ENCODE measurements at regions not wholly inside any gene's neighbourhood (a gene's known extent, or its start where the extent isn't known, plus 50 kb on each side); places are given as distances from the start of the nearest gene placed in this dataset.

DNA sequence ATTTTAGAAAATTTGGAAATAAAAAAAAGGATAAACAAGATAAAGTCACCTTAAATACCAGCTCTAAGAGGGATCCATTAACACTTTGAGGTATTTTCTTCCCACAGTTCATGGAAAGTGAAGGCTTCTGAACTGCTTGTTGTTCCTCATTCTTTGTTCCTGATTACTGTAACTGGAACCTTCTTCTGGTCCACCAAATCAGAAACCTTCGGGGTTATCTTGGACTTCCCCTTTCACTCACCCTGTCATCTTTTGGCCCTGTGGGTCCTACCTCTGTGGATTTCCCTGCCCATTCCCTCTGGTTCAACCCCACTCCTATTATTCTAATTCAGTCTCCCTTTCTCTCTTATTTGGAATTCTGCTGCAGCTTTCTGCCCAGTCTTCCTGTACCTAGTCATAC, 116.5 kb upstream of the PRPS1L1 start:
- ChIA-PET CTCF (interaction anchor here (1.2 kb wide), 1 partner anchor 374 kb away, joined by 4 read pairs; no protein-coding TSS in a partner anchor), POLR2A (no interaction called here)
- no peak overlapping the region for H3K27ac ChIP-seq (ENCODE audit: insufficient read depth, low read depth, low read length)
- H3K4me2 ChIP-seq (ENCODE audit: insufficient read depth, low read length): no peak overlapping the region
- H2AFZ ChIP-seq (ENCODE audit: low read depth, low read length): no peak overlapping the region
- no peaks in the 10 kb centered on the region for H3K9me1 ChIP-seq (replicated peaks; ENCODE audit: control insufficient read depth, extremely low read depth, insufficient read depth, low read length)
- no TSS peak for BruUV-seq (replicated peaks)
- no peak overlapping the region for H3K4me3 ChIP-seq (replicated peaks in 1 of 3; ENCODE audit: insufficient read depth in 1 of 3, low read depth in 1 of 3, low read length in 3 of 3)
- intact Hi-C loops (cut with micrococcal nuclease) (no loop called here), dilution Hi-C loops (cut with MboI; ENCODE audit: extremely low pct_ligation_motif_present, low sequenced_read_pairs) (no loop called here)
- TF ChIP-seq FOS (IDR thresholded peaks at IDR 0.05; ENCODE audit: borderline replicate concordance, insufficient read depth, low read length): no peak
- TF ChIP-seq MYC (IDR thresholded peaks at IDR 0.05; ENCODE audit: low read depth, low read length): no peak
- no peak for TF ChIP-seq MAX (IDR thresholded peaks at IDR 0.05; ENCODE audit: insufficient read depth, insufficient read length)
- TF ChIP-seq POLR2AphosphoS5 (IDR thresholded peaks at IDR 0.05; ENCODE audit: insufficient read depth, low read depth, low read length): no peak
- TF ChIP-seq POLR2A (IDR thresholded peaks at IDR 0.05; ENCODE audit: low read depth, low read length): no peak
- H3K4me1 ChIP-seq (ENCODE audit: control insufficient read depth, extremely low read depth, insufficient read depth, low read length): no peaks in the 10 kb centered on the region
- H3K9me3 ChIP-seq (replicated peaks; ENCODE audit: control insufficient read depth, insufficient read depth, low read length): no peaks in the 10 kb centered on the region
- no peaks in the 10 kb centered on the region for H3K27me3 ChIP-seq (ENCODE audit: control insufficient read depth in 2 of 2, insufficient read depth in 2 of 2, low read length in 2 of 2)
- H4K20me1 ChIP-seq (replicated peaks; ENCODE audit: control insufficient read depth, extremely low read depth, insufficient read depth, low read length): no peaks in the 10 kb centered on the region
- DNase-seq (ENCODE audit: low read depth, low spot score) (no peak), FAIRE-seq (no peak)
- H3K36me3 ChIP-seq (ENCODE audit: control insufficient read depth in 2 of 2, extremely low read depth in 1 of 2, insufficient read depth in 2 of 2, low read length in 2 of 2): no peaks in the 10 kb centered on the region
- H3K9ac ChIP-seq (replicated peaks; ENCODE audit: extremely low read depth, insufficient read depth, low read length): no peak overlapping the region
- H3K79me2 ChIP-seq (ENCODE audit: control insufficient read depth, insufficient read depth, low read length): no peaks in the 10 kb centered on the region

DNA sequence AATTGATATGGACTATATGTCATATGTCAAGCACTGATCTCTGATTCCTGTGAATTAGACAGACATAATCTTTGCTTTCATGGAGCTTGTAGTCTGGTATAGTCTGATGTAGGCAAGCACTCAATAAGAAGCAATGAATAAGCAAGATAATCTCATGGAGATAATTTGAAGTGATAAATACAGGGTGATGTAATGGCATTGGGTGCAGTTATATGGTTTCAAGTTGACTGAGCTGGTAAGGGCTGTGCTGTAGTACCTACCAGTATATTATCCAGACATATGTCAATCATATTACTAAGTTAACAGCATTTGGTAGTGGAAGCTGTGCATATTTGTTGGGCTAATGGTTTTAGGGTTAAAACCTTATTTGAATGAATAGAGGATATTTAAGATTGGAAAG, 117.5 kb upstream of the PRPS1L1 start:
- CTCF ChIA-PET: no interaction called here
- H3K4me2 ChIP-seq (ENCODE audit: insufficient read depth, low read length): no peak overlapping the region
- POLR2A ChIA-PET: no interaction called here
- no peaks in the 10 kb centered on the region for H3K9me3 ChIP-seq (replicated peaks; ENCODE audit: control insufficient read depth, insufficient read depth, low read length)
- no peak for TF ChIP-seq MYC (IDR thresholded peaks at IDR 0.05; ENCODE audit: low read depth, low read length)
- no peaks in the 10 kb centered on the region for H3K4me1 ChIP-seq (ENCODE audit: control insufficient read depth, extremely low read depth, insufficient read depth, low read length)
- no peak overlapping the region for H3K9ac ChIP-seq (replicated peaks; ENCODE audit: extremely low read depth, insufficient read depth, low read length)
- H3K27me3 ChIP-seq (ENCODE audit: control insufficient read depth in 2 of 2, insufficient read depth in 2 of 2, low read length in 2 of 2): no peaks in the 10 kb centered on the region
- no peaks in the 10 kb centered on the region for H4K20me1 ChIP-seq (replicated peaks; ENCODE audit: control insufficient read depth, extremely low read depth, insufficient read depth, low read length)
- BruUV-seq (replicated peaks): no TSS peak
- FAIRE-seq: no peak
- H3K4me3 ChIP-seq (replicated peaks in 1 of 3; ENCODE audit: insufficient read depth in 1 of 3, low read depth in 1 of 3, low read length in 3 of 3): no peak overlapping the region
- no peaks in the 10 kb centered on the region for H3K9me1 ChIP-seq (replicated peaks; ENCODE audit: control insufficient read depth, extremely low read depth, insufficient read depth, low read length)
- no peak overlapping the region for H3K27ac ChIP-seq (ENCODE audit: insufficient read depth, low read depth, low read length)
- no peak overlapping the region for H2AFZ ChIP-seq (ENCODE audit: low read depth, low read length)
- no peaks in the 10 kb centered on the region for H3K36me3 ChIP-seq (ENCODE audit: control insufficient read depth in 2 of 2, extremely low read depth in 1 of 2, insufficient read depth in 2 of 2, low read length in 2 of 2)
- dilution Hi-C loops (cut with MboI; ENCODE audit: extremely low pct_ligation_motif_present, low sequenced_read_pairs): no loop called here
- H3K79me2 ChIP-seq (ENCODE audit: control insufficient read depth, insufficient read depth, low read length): no peaks in the 10 kb centered on the region
- no peak for DNase-seq (ENCODE audit: low read depth, low spot score)
- intact Hi-C loops (cut with micrococcal nuclease): no loop called here

Measured in endothelial cell of umbilical vein (primary cell).